ENCODE measurements at regions not wholly inside any gene's neighbourhood (a gene's known extent, or its start where the extent isn't known, plus 50 kb on each side); places are given as distances from the start of the nearest gene placed in this dataset.

GRCh38 chr11:43556612-43557375 lies 123.7 kb upstream of the HSD17B12 start:
- Histone ChIP-seq H3K4me3 (ENCODE audit: low read length) (no peak overlapping the region), H3K27me3 (ENCODE audit: control insufficient read depth, insufficient read depth, low read length) (peaks cover 14% of the 10 kb centered on the region), H3K36me3 (ENCODE audit: control insufficient read depth, insufficient read depth, low read length) (no peaks in the 10 kb centered on the region), H3K4me1 (ENCODE audit: control insufficient read depth, insufficient read depth, low read length) (no peaks in the 10 kb centered on the region), H3K9me3 (ENCODE audit: control insufficient read depth, insufficient read depth, low read length) (no peaks in the 10 kb centered on the region), H3K27ac (ENCODE audit: low read length) (no peak overlapping the region)
- no peak for TF ChIP-seq CTCF (IDR thresholded peaks at IDR 0.05)
- ATAC-seq (no peak), DNase-seq (no peak)
- Mint-ChIP-seq H3K4me1 (peaks cover 9 to 11% of the 10 kb centered on the region in 2 donors), H3K9me3 (no peaks in the 10 kb centered on the region), H3K4me3 (no peak overlapping the region), H3K27me3 (ENCODE audit: low read depth in 2 of 2) (peaks cover 45 to 48% of the 10 kb centered on the region in 2 donors), H3K27ac (no peak overlapping the region), H3K36me3 (no peaks in the 10 kb centered on the region)
- WGBS (ENCODE audit: insufficient coverage): 3% methylated on average over 10 of the region's 10 CpGs
- intact Hi-C loops (cut with micrococcal nuclease): no loop called here

- DNase-seq: no peak
- H3K4me1 ChIP-seq (ENCODE audit: control insufficient read depth, insufficient read depth, low read length): no peaks in the 10 kb centered on the region
- no peak overlapping the region for H3K4me3 Mint-ChIP-seq
- ATAC-seq: no peak
- no peak overlapping the region for H3K4me3 ChIP-seq (ENCODE audit: low read length)
- TF ChIP-seq CTCF (IDR thresholded peaks at IDR 0.05): no peak
- no peaks in the 10 kb centered on the region for H3K9me3 Mint-ChIP-seq
- H3K27ac ChIP-seq (ENCODE audit: low read length): no peak overlapping the region
- peaks cover 9 to 11% of the 10 kb centered on the region in 2 donors for H3K4me1 Mint-ChIP-seq
- H3K36me3 ChIP-seq (ENCODE audit: control insufficient read depth, insufficient read depth, low read length): no peaks in the 10 kb centered on the region
- intact Hi-C loops (cut with micrococcal nuclease): no loop called here
- H3K27me3 Mint-ChIP-seq (ENCODE audit: low read depth in 2 of 2): peaks cover 45 to 48% of the 10 kb centered on the region in 2 donors
- 5% methylated on average over 12 of the region's 13 CpGs for WGBS (ENCODE audit: insufficient coverage)
- H3K36me3 Mint-ChIP-seq: no peaks in the 10 kb centered on the region
- no peaks in the 10 kb centered on the region for H3K9me3 ChIP-seq (ENCODE audit: control insufficient read depth, insufficient read depth, low read length)
- no peak overlapping the region for H3K27ac Mint-ChIP-seq
- H3K27me3 ChIP-seq (ENCODE audit: control insufficient read depth, insufficient read depth, low read length): peaks cover 14% of the 10 kb centered on the region
Observed at GRCh38 chr11:43557553-43558110, 122.9 kb upstream of the HSD17B12 start.

GRCh38 chr11:43558146-43558545 lies 122.4 kb upstream of the HSD17B12 start:
- Mint-ChIP-seq H3K9me3 (no peaks in the 10 kb centered on the region), H3K27ac (no peak overlapping the region), H3K36me3 (no peaks in the 10 kb centered on the region), H3K4me1 (peaks cover 9 to 11% of the 10 kb centered on the region in 2 donors), H3K27me3 (ENCODE audit: low read depth in 2 of 2) (peaks cover 45 to 48% of the 10 kb centered on the region in 2 donors), H3K4me3 (no peak overlapping the region)
- Histone ChIP-seq H3K4me3 (ENCODE audit: low read length) (no peak overlapping the region), H3K27ac (ENCODE audit: low read length) (no peak overlapping the region), H3K9me3 (ENCODE audit: control insufficient read depth, insufficient read depth, low read length) (no peaks in the 10 kb centered on the region), H3K36me3 (ENCODE audit: control insufficient read depth, insufficient read depth, low read length) (no peaks in the 10 kb centered on the region), H3K4me1 (ENCODE audit: control insufficient read depth, insufficient read depth, low read length) (no peaks in the 10 kb centered on the region), H3K27me3 (ENCODE audit: control insufficient read depth, insufficient read depth, low read length) (peaks cover 14% of the 10 kb centered on the region)
- WGBS (ENCODE audit: insufficient coverage): 22% methylated on average over 5 of the region's 5 CpGs
- intact Hi-C loops (cut with micrococcal nuclease): no loop called here
- ATAC-seq: no peak
- DNase-seq: no peak
- TF ChIP-seq CTCF (IDR thresholded peaks at IDR 0.05): no peak

All from natural killer cell (primary cell).